HCT116 (cell line): ENCODE measurements at regions not wholly inside any gene's neighbourhood (a gene's known extent, or its start where the extent isn't known, plus 50 kb on each side); places are given as distances from the start of the nearest gene placed in this dataset.

Source experiments
- ATAC-seq: fragments of 200-7000 bp; cut with Tn5 transposase; 2 replicates; pipeline ENCODE4 v1.9.1; 2020; ENCODE audit warnings: mild to moderate bottlenecking, moderate library complexity
- BruUV-seq: library from RNA; stranded (reverse); fragments of 400-500 nt; replicated peaks from 2 replicates; lab custom pipeline; 2021; lab: Mats Ljungman, UMichigan
- CTCF ChIA-PET: fragments of 300-600 bp; sonication (Branson Sonifier 250); formaldehyde crosslinking; loops from one replicate; lab custom pipeline; 2021; ENCODE audit warnings: antibody characterized with exemption; lab: Charles Lee
- POLR2A ChIA-PET: fragments of 300-600, 350-600 bp; sonication (Branson Sonifier 250); formaldehyde crosslinking; loops from one replicate; lab custom pipeline; 2021; ENCODE audit warnings: antibody characterized with exemption; lab: Charles Lee
- RAD21 ChIA-PET, 2 experiments: fragments of 300-600 bp; sonication (Branson Sonifier 250); formaldehyde crosslinking; loops; one replicate each; lab custom pipeline; 2023; ENCODE audit warnings: low total read pairs in 2 of 2; ENCODE audit not compliant: uncharacterized antibody in 2 of 2, unreplicated experiment in 2 of 2, low non-redundant PET in 1 of 2; lab: Charles Lee
- DNase-seq: peaks from one replicate; pipeline ENCODE4 v3.0.0-alpha.2; 2010; ENCODE audit warnings: low read depth, low spot score
- H2AFZ ChIP-seq: fragments of 200-600 bp; shearing (Covaris generic), sonication (generic); 2 replicates; pipeline ENCODE4 v1.6.1; 2017; ENCODE audit warnings: low read depth, mixed run types, mixed read lengths, antibody characterized with exemption, low read length; ENCODE audit not compliant: poor library complexity, severe bottlenecking
- H3K27ac ChIP-seq: 2 replicates; pipeline ENCODE4 v1.5.1; 2012; ENCODE audit warnings: low read depth, low read length
- H3K27me3 ChIP-seq: fragments of 200-600 bp; sonication (generic); 2 replicates; pipeline ENCODE4 v1.6.1; 2016; ENCODE audit warnings: mixed run types, low read length, mixed read lengths; ENCODE audit not compliant: insufficient read depth
- H3K36me3 ChIP-seq, 2 experiments: fragments of 200-500 bp in 1 of 2; fragments of 200-600 bp in 1 of 2; sonication (Bioruptor generic) in 1 of 2; sonication (generic) in 1 of 2; 2 replicates each; pipeline versions ENCODE4 v1.5.1 to v1.6.1; 2014 to 2016; ENCODE audit warnings: low read length in 2 of 2, inconsistent platforms in 1 of 2, mixed read lengths in 1 of 2, mixed run types in 1 of 2; ENCODE audit not compliant: insufficient read depth in 2 of 2, control insufficient read depth in 1 of 2
- H3K4me1 ChIP-seq, 2 experiments: fragments of 200-600 bp in 1 of 2; sonication (generic) in 1 of 2; 2 replicates each; pipeline versions ENCODE4 v1.5.1 to v1.6.1; 2012 to 2017; ENCODE audit warnings: low read length in 2 of 2, inconsistent platforms in 1 of 2, mild to moderate bottlenecking in 1 of 2, mixed read lengths in 1 of 2, mixed run types in 1 of 2, moderate library complexity in 1 of 2; ENCODE audit not compliant: insufficient read depth in 2 of 2, control insufficient read depth in 1 of 2
- H3K4me2 ChIP-seq: fragments of 200-600 bp; sonication (generic); 2 replicates; pipeline ENCODE4 v1.6.1; 2017; ENCODE audit warnings: mixed run types, low read length, mixed read lengths
- H3K4me3 ChIP-seq, 2 experiments: fragments of 200-600 bp in 1 of 2; sonication (generic) in 1 of 2; replicated peaks in 1 of 2; 2 replicates each; pipeline ENCODE4 v1.5.1; 2011 to 2016; ENCODE audit warnings: low read length in 2 of 2, control low read depth in 1 of 2, low read depth in 1 of 2, mild to moderate bottlenecking in 1 of 2, mixed read lengths in 1 of 2, mixed run types in 1 of 2
- H3K79me2 ChIP-seq: fragments of 200-600 bp; sonication (generic); 2 replicates; pipeline ENCODE4 v1.6.1; 2017; ENCODE audit warnings: mild to moderate bottlenecking, mixed run types, low read length, moderate library complexity, mixed read lengths; ENCODE audit not compliant: insufficient read depth
- H3K9ac ChIP-seq: fragments of 200-600 bp; sonication (generic); 2 replicates; pipeline ENCODE4 v1.6.1; 2016; ENCODE audit warnings: low read length, mixed read lengths
- H3K9me2 ChIP-seq: fragments of 200-600 bp; sonication (generic), shearing (Covaris generic); 2 replicates; pipeline ENCODE4 v1.6.1; 2017; ENCODE audit warnings: mixed run types, mild to moderate bottlenecking, moderate library complexity; ENCODE audit not compliant: insufficient read depth
- H3K9me3 ChIP-seq, 2 experiments: fragments of 200-500 bp in 1 of 2; fragments of 200-600 bp in 1 of 2; sonication (Bioruptor generic) in 1 of 2; sonication (generic) in 1 of 2; 2 replicates each; pipeline ENCODE4 v1.6.1; 2014 to 2017; ENCODE audit warnings: low read length in 2 of 2, mixed read lengths in 2 of 2, inconsistent platforms in 1 of 2, low read depth in 1 of 2, mild to moderate bottlenecking in 1 of 2, mixed run types in 1 of 2, moderate library complexity in 1 of 2; ENCODE audit not compliant: control insufficient read depth in 1 of 2, insufficient read depth in 1 of 2
- H4K20me1 ChIP-seq: fragments of 200-600 bp; sonication (generic), shearing (Covaris generic); 2 replicates; pipeline ENCODE4 v1.6.1; 2017; ENCODE audit warnings: mixed run types, mild to moderate bottlenecking, moderate library complexity; ENCODE audit not compliant: insufficient read depth
- CBX3 ChIP-seq: IDR thresholded peaks from 2 replicates; pipeline ENCODE4 v1.6.1; 2012; ENCODE audit warnings: low read depth
- CEBPB ChIP-seq: IDR thresholded peaks from 2 replicates; pipeline ENCODE4 v1.6.1; 2012; ENCODE audit warnings: low read depth
- EGR1 ChIP-seq: IDR thresholded peaks from 2 replicates; pipeline ENCODE4 v1.6.1; 2012; ENCODE audit warnings: low read depth
- ELF1 ChIP-seq: IDR thresholded peaks from 2 replicates; pipeline ENCODE4 v1.6.1; 2012; ENCODE audit warnings: low read depth, borderline replicate concordance
- EZH2 ChIP-seq: fragments of 200-600 bp; sonication (generic); IDR thresholded peaks from 2 replicates; pipeline ENCODE4 v1.6.1; 2017; ENCODE audit warnings: antibody characterized with exemption, mixed run types
- EZH2phosphoT487 ChIP-seq: fragments of 200-600 bp; IDR thresholded peaks from 2 replicates; pipeline ENCODE4 v1.6.1; 2018; ENCODE audit warnings: antibody characterized with exemption, borderline replicate concordance
- FOSL1 ChIP-seq: IDR thresholded peaks from 2 replicates; pipeline ENCODE4 v1.6.1; 2012; ENCODE audit warnings: low read depth
- JUND ChIP-seq: IDR thresholded peaks from 2 replicates; pipeline ENCODE4 v1.6.1; 2012
- POLR2A ChIP-seq: IDR thresholded peaks from 2 replicates; pipeline ENCODE4 v1.7.0; 2011; ENCODE audit warnings: borderline replicate concordance; ENCODE audit not compliant: insufficient read depth, insufficient read length; ENCODE audit errors: extremely low read depth
- POLR2AphosphoS5 ChIP-seq: IDR thresholded peaks from 2 replicates; pipeline ENCODE4 v1.6.1; 2011; ENCODE audit warnings: mild to moderate bottlenecking, low read depth, low read length, moderate library complexity
- RAD21 ChIP-seq: IDR thresholded peaks from 2 replicates; pipeline ENCODE4 v1.6.1; 2012; ENCODE audit warnings: low read depth, mild to moderate bottlenecking
- SRF ChIP-seq: IDR thresholded peaks from 2 replicates; pipeline ENCODE4 v1.6.1; 2012; ENCODE audit warnings: low read depth
- TCF7L2 ChIP-seq: IDR thresholded peaks from 2 replicates; pipeline ENCODE4 v1.7.0; 2011; ENCODE audit warnings: borderline replicate concordance, inconsistent platforms; ENCODE audit not compliant: insufficient read depth, insufficient read length; ENCODE audit errors: extremely low read depth
- YY1 ChIP-seq: IDR thresholded peaks from 2 replicates; pipeline ENCODE4 v1.6.1; 2011; ENCODE audit warnings: low read length, low read depth, moderate library complexity, mild to moderate bottlenecking; ENCODE audit not compliant: insufficient replicate concordance; ENCODE audit errors: extremely low read depth
- ZNF274 ChIP-seq: fragments of 200-500 bp; sonication (Bioruptor generic); IDR thresholded peaks from 2 replicates; pipeline ENCODE4 v1.6.1; 2014; ENCODE audit warnings: mild to moderate bottlenecking, low read depth, low read length, inconsistent platforms
- intact Hi-C: fragments of 100-400 bp; cut with micrococcal nuclease; formaldehyde crosslinking; loops from 2 replicates; pipeline ENCODE4 v1.10.0; 2022
- TF ChIP-seq, protein P1 (sequence below): IDR thresholded peaks from 2 replicates; pipeline ENCODE4 v1.6.1; 2012
- TF ChIP-seq, protein P2 (sequence below): IDR thresholded peaks from 2 replicates; pipeline ENCODE4 v1.6.1; 2012; ENCODE audit warnings: low read depth
- TF ChIP-seq, protein P3 (sequence below), 3 experiments: fragments of 200-600 bp in 1 of 3; sonication (generic) in 1 of 3; IDR thresholded peaks in 2 of 3; conservative IDR thresholded peaks in 1 of 3; 2 replicates each; pipeline ENCODE4 v1.5.1; 2012 to 2017; ENCODE audit warnings: low read depth in 2 of 3, low read length in 2 of 3, antibody characterized with exemption in 1 of 3, borderline replicate concordance in 1 of 3, control low read depth in 1 of 3, mild to moderate bottlenecking in 1 of 3, mixed read lengths in 1 of 3, mixed run types in 1 of 3, moderate library complexity in 1 of 3; ENCODE audit not compliant: insufficient read depth in 1 of 3
- TF ChIP-seq, protein P4 (sequence below): IDR thresholded peaks from 2 replicates; pipeline ENCODE4 v1.6.1; 2012

DNA sequence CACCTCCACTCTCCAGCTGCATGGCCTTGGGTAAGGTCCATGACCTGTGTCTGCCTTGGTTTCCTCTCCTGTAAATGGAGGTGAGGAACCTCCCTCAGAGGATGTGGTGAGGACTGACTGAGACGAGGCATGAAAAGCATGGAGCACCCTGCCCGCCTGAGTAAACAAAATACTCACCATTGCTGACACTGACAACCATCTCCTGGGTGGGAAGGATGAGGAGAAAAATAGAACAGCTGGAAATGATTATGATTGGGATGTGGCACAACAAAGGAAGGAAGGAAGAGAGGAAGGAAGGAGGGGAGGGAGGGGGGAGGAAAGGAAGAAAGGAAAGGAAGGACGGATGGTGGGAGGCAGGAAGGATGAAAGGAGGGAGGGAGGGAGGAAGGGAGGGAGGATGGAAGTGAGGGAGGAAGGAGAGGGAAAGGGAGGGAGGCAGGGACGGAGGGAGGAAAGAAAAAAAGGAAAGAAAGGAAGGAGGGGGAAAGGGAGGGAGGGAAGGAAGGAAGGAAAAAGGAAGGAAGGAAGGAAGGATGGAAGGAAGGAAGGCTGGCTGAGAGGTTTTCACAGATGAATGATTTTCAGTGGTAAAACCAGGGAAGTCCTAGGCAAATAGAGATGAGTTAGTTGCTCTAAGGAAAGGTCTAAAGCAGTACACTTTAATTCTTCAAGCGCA, 276.5 kb upstream of the XYLT1 start:
- no peak for DNase-seq
- H3K36me3 ChIP-seq = no peaks in the 10 kb centered on the region
- H3K27me3 ChIP-seq = peaks cover 27% of the 10 kb centered on the region
- H3K27ac ChIP-seq = no peak overlapping the region
- H3K9me2 ChIP-seq = no peaks in the 10 kb centered on the region
- no peak overlapping the region for H3K4me2 ChIP-seq
- H3K9ac ChIP-seq = no peak overlapping the region
- no peaks in the 10 kb centered on the region for H3K79me2 ChIP-seq
- CTCF ChIA-PET = no interaction called here
- no peak overlapping the region for H2AFZ ChIP-seq
- intact Hi-C loops = no loop called here
- RAD21 ChIA-PET = no interaction called here
- POLR2A ChIA-PET = no interaction called here
- no peaks in the 10 kb centered on the region for H3K4me1 ChIP-seq
- TF ChIP-seq, protein P1, sequence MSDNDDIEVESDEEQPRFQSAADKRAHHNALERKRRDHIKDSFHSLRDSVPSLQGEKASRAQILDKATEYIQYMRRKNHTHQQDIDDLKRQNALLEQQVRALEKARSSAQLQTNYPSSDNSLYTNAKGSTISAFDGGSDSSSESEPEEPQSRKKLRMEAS = no peak
- TF ChIP-seq ELF1 = no peak
- TF ChIP-seq POLR2A = no peak
- no peak for TF ChIP-seq TCF7L2
- TF ChIP-seq, protein P2, sequence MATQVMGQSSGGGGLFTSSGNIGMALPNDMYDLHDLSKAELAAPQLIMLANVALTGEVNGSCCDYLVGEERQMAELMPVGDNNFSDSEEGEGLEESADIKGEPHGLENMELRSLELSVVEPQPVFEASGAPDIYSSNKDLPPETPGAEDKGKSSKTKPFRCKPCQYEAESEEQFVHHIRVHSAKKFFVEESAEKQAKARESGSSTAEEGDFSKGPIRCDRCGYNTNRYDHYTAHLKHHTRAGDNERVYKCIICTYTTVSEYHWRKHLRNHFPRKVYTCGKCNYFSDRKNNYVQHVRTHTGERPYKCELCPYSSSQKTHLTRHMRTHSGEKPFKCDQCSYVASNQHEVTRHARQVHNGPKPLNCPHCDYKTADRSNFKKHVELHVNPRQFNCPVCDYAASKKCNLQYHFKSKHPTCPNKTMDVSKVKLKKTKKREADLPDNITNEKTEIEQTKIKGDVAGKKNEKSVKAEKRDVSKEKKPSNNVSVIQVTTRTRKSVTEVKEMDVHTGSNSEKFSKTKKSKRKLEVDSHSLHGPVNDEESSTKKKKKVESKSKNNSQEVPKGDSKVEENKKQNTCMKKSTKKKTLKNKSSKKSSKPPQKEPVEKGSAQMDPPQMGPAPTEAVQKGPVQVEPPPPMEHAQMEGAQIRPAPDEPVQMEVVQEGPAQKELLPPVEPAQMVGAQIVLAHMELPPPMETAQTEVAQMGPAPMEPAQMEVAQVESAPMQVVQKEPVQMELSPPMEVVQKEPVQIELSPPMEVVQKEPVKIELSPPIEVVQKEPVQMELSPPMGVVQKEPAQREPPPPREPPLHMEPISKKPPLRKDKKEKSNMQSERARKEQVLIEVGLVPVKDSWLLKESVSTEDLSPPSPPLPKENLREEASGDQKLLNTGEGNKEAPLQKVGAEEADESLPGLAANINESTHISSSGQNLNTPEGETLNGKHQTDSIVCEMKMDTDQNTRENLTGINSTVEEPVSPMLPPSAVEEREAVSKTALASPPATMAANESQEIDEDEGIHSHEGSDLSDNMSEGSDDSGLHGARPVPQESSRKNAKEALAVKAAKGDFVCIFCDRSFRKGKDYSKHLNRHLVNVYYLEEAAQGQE = no peak
- TF ChIP-seq JUND = no peak
- TF ChIP-seq FOSL1 = no peak
- TF ChIP-seq SRF = no peak
- TF ChIP-seq ZNF274 = no peak
- no peak for TF ChIP-seq CEBPB
- no peak for TF ChIP-seq RAD21
- TF ChIP-seq CBX3 = no peak
- no peak for TF ChIP-seq POLR2AphosphoS5
- no peak for TF ChIP-seq YY1
- TF ChIP-seq, protein P3, sequence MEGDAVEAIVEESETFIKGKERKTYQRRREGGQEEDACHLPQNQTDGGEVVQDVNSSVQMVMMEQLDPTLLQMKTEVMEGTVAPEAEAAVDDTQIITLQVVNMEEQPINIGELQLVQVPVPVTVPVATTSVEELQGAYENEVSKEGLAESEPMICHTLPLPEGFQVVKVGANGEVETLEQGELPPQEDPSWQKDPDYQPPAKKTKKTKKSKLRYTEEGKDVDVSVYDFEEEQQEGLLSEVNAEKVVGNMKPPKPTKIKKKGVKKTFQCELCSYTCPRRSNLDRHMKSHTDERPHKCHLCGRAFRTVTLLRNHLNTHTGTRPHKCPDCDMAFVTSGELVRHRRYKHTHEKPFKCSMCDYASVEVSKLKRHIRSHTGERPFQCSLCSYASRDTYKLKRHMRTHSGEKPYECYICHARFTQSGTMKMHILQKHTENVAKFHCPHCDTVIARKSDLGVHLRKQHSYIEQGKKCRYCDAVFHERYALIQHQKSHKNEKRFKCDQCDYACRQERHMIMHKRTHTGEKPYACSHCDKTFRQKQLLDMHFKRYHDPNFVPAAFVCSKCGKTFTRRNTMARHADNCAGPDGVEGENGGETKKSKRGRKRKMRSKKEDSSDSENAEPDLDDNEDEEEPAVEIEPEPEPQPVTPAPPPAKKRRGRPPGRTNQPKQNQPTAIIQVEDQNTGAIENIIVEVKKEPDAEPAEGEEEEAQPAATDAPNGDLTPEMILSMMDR (IDR thresholded peaks at IDR 0.05 in 2 of 3, conservative IDR thresholded peaks at IDR 0.05 in 1 of 3; ENCODE audit: borderline replicate concordance in 1 of 3, insufficient read depth in 1 of 3, low read depth in 2 of 3, low read length in 2 of 3) = no peak
- TF ChIP-seq EZH2phosphoT487 = no peak
- TF ChIP-seq EGR1 = no peak
- TF ChIP-seq EZH2 = no peak
- TF ChIP-seq, protein P4, sequence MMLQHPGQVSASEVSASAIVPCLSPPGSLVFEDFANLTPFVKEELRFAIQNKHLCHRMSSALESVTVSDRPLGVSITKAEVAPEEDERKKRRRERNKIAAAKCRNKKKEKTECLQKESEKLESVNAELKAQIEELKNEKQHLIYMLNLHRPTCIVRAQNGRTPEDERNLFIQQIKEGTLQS = no peak
- TF ChIP-seq, all 23 proteins: peak for 0
- H3K4me3 ChIP-seq = no peak overlapping the region
- ATAC-seq = no peak
- H3K9me3 ChIP-seq = no peaks in the 10 kb centered on the region
- no peaks in the 10 kb centered on the region for H4K20me1 ChIP-seq
- BruUV-seq = no TSS peak
